LNCAP (cell line): ENCODE measurements at regions not wholly inside any gene's neighbourhood (a gene's known extent, or its start where the extent isn't known, plus 50 kb on each side); places are given as distances from the start of the nearest gene placed in this dataset.

Experiments
- TF ChIP-seq, protein P1 (sequence below): fragments of 450-650 bp; IDR thresholded peaks from 2 replicates; pipeline ENCODE4 v1.5.1; 2017; ENCODE audit warnings: mild to moderate bottlenecking

- TF ChIP-seq, protein P1, sequence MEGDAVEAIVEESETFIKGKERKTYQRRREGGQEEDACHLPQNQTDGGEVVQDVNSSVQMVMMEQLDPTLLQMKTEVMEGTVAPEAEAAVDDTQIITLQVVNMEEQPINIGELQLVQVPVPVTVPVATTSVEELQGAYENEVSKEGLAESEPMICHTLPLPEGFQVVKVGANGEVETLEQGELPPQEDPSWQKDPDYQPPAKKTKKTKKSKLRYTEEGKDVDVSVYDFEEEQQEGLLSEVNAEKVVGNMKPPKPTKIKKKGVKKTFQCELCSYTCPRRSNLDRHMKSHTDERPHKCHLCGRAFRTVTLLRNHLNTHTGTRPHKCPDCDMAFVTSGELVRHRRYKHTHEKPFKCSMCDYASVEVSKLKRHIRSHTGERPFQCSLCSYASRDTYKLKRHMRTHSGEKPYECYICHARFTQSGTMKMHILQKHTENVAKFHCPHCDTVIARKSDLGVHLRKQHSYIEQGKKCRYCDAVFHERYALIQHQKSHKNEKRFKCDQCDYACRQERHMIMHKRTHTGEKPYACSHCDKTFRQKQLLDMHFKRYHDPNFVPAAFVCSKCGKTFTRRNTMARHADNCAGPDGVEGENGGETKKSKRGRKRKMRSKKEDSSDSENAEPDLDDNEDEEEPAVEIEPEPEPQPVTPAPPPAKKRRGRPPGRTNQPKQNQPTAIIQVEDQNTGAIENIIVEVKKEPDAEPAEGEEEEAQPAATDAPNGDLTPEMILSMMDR: no peak
These were observed 213.2 kb upstream of the NT5E start for GRCh38 chr6:85236636-85237035.

DNA sequence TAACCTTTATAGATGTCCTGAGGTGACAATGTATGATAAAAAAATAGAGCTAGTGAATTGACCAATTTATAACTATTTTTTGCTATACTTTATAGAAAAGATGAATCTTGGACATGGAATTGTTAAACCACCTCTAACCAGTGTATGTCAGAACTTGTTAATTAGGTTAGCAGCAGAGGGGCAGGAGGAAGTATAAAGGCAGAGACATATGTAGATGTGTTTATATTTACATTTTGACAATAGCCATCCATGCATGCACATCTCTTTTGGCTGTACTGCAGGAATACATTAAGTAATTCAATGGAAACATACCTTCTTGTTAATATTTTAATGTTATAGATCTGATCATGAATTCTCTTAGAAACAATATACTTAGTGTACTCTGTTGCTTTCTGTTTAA is 254.6 kb upstream of the NT5E start:
- TF ChIP-seq, protein P1: no peak

DNA sequence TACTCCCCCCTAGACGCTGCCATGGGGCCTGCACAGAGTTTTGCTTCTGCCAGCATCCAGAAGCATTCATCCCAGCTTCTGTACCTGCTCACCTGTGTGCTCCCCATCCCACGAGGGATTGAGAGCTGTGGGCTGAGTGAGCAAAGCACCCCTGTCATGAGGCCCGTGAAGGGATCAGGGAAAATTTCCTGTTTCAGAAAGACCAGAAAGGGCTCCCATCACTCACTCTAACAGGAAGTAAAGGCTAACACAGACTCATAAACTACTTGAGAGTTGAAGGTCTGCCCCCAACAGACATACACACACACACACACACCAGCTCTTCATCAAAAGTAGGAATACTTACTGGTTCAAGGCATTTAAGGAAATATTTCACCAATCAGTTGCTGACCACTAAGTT is 256.5 kb upstream of the NT5E start:
- TF ChIP-seq, protein P1: no peak

DNA sequence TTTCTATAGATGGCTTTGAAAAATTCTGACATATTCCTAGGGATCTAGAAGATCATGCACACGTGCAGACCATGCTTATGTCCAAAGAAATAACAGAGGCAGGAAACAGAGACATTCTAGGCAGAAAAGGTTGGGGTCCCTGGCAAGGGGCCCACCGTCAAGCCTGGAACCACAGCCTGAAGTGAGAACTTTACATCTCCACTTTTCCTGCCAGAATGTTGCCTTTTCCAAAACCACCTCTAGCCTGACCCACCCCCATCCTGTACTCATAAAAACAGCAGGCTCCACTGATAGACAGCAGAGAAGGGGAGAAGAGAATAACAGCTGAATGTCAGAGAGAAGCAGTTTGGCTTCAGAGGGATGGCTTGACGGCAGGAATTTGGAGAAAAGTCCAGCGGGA is 257.3 kb upstream of the NT5E start:
- TF ChIP-seq, protein P1: no peak

DNA sequence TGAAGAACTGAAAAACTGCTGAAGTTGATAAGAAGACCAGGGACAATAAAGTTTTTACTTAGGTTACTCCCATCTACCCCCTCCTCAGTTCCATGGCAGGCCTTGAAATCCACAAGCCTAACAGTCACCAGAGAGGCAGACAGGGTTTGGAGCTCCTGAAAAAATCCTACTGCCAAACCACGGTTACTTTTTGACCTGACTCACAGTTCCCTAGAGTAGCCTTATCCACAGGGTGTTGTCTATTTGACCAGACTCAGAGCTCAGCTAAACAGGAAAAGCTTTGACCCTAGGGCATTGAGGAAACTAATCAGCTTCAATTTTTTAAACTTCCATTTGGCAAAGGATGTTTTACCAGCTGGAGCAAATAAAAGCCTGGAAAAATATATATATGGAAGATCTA is 257.7 kb upstream of the NT5E start:
- TF ChIP-seq, protein P1: no peak

DNA sequence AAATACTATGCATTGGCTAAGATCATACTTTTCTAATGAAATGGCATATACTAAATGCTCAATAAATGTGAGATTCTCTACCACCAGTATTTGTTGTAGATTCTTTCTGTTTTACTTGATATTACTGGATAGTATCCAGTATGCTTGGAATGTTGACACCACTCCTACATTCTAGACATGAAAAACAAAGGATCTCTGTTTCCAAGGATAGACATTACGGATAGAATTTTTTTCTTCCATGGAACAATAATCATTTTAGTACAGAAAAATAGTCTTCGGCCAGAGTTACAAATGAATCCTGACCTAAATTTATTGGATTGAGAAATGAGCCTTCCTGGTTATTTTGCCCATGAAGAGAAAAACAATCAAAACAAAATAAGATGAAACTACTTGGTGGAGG is 258.2 kb upstream of the NT5E start:
- TF ChIP-seq, protein P1: no peak

DNA sequence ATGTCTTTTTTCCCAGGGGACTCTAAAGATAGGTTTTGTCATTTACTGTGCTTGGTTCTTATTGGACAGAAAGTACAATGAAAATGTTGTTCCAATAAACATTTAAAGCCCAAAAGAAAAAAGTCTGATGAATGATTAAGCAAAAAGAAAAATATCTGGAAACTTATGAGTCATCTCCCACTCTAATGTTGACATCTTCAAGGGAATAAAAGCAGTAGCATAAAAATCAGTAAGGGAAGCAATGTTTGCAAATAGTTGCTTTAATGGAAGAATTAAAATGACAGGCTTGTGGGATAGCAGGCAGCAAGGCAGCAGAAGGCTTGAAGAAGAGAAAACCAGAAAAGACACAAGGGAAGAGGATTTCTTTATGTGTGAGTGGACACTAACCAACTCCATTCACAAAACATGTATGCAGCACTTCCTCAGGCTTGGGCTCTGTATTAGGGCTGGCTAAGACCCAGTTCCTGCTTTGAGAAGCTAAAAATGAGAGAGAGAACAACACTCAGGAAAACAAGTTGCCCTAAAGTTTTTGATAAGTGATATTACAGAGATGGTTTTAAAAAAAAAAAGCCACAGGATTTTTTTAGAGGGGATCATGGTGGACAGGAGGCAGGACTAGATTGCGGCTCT is 263.2 kb upstream of the NT5E start:
- TF ChIP-seq, protein P1: no peak

- TF ChIP-seq, protein P1: no peak
These were observed 263.9 kb upstream of the NT5E start for GRCh38 chr6:85185977-85186376.
